ENCODE measurements at regions not wholly inside any gene's neighbourhood (a gene's known extent, or its start where the extent isn't known, plus 50 kb on each side); places are given as distances from the start of the nearest gene placed in this dataset.
"Not testable (repeated sequence)": the region's sequence is repeated elsewhere in the genome, so short reads cannot be mapped to it uniquely, and the experiment has no call there.

- DNase-seq = no peak
Measured at GRCh38 chr2:187996630-187997029, 295.0 kb upstream of the GULP1 start.

DNA sequence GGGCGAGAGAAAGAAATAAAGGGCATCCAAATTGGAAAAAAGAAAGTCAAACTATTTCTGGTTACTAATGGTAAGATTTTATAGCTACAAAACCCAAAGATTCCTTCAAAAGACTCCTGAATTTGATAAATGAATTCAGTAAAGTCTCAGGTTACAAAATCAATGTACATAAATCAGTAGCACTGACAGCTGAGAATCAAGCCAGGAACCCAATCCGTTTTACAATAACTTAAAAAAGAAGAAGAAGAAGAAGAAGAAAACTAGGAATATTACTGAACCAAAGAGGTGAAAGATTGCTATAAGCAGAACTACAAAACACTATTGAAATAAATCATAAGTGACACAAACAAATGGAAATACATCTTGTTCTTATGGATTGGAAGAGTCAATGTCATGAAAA lies 291.5 kb upstream of the GULP1 start:
- DNase-seq = no peak

DNA sequence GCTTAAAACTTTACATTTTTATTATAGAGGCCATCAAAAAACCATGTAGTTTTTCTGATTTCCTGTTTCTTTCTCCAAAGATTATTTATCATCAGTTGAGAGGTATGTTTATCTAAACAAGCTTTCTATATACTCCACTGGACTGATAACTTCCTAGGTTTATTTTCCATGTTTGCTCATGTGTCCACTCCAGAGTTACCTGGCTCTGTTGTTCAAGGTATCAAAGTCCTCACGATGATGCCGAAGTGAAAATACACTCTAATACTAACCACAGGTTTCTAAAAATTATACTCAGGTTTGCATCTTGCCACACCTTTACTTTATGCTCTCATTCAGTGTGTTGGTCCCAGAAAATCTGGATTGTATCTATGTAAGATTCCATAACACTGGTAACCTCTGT lies 287.9 kb upstream of the GULP1 start:
- DNase-seq = no peak

- no peak for DNase-seq
Measured at GRCh38 chr2:188013767-188014166, 277.9 kb upstream of the GULP1 start.

GRCh38 chr2:188016917-188017316 lies 274.8 kb upstream of the GULP1 start:
- no peak for DNase-seq

DNA sequence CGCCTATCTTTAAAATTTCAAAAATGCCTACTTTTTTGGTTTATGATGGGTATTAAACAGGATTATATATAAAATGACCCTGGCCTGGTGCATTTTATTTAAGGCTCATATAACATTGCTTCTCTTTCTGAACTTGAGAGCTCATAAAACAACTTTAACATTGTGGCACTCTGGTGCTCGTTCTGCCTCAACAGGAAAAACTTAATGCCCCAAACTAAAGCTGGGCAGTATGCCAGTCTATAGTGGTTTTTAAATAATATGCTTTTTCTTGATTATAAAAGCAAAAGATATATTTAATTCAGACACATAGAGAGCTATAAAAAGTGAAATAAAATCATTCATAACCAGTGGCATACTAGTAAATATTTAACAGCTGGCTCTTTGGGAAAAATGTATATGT lies 269.3 kb upstream of the GULP1 start:
- no peak for DNase-seq

DNA sequence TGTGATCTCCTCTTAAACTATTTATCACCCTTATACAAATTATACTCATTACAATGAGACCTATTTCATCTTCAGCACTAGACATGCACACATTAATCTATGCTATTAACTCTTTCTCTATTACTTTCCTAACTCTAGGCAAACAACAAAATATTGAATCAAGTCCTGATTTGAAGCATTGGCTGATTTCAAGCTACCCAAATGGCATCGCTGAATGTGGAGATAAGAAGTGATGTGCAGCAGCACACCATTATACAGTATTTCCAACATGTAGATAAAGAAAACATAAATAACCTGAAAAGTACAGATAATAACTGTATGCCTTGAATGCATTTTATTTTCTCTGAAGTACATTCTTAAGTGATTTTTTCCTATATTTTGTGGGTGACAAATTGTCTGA lies 268.6 kb upstream of the GULP1 start:
- DNase-seq = no peak

GRCh38 chr2:188024811-188025210 lies 266.9 kb upstream of the GULP1 start:
- DNase-seq = no peak

DNA sequence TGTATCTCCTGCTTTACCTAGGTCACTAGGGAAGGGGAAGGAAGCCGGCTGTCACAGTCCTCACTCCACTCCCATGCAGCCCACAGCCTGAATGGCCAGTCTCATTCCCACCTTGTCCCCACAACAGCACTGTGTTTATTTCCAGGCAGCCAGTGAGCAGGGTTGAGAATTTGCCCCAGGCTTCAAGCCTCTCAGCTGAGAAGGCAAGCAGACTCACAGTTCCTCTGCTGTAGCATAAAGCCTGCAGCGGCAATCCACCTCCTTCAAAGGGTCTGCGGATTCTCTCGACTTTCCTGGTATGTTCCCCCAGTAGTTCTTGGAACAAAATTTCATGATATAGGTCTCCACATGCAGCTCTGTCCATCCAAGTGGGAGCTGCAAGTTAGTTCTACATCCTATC lies 262.9 kb upstream of the GULP1 start:
- no peak for DNase-seq

- no peak for DNase-seq
Measured at GRCh38 chr2:188032306-188032705, 259.4 kb upstream of the GULP1 start.

DNA sequence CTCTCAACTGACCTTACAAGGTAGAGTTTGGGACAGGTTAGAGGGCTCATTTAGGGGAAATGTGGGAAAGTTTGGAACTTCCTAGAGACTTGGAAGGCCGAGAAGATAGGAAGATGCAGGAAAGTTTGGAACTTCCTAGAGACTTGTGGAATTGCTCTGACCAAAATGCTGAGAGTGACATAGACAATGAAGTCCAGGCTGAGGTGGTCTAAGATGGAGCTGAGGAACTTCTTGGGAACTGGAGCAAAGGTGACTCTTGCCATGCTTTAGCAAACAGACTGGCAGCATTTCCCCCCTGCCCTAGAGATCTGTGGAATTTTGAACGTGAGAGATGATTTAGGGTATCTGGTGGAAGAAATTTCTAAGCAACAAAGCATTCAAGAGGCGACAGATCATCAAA lies 258.9 kb upstream of the GULP1 start:
- DNase-seq = no peak

DNA sequence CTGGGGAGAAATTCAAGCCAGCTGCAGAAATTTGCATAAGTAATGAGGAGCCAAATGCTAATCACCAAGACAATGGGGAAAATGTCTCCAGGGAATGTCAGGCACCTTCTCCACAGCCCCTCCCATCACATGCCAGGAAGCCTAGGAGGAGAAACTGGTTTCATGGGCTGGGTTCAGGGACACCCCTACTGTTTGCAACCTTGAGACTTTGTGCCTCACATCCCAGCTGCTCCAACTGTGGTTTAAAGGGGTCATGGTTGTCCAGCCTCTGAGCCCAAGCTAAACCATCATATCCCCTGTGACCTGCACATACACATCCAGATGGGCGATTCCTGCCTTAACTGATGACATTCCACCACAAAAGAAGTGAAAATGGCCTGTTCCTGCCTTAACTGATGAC lies 258.4 kb upstream of the GULP1 start:
- not testable (repeated sequence) for DNase-seq

DNA sequence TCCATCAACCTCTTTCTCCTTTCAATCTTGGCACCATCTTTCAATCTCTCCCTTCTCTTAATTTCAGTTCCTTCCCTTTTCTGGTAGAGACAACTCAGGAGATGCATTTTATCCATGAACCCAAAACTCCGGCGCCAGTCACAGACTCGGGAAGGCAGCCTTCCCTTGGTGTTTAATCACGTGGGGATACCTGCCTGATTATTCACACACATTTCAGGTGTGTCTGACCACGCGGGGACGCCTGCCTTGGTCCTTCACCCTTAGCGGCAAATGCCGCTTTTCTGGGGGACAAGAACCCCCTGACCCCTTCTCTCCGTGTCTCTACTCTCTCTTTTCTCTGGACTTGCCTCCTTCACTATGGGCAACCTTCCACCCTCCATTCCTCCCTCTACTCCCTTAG lies 257.6 kb upstream of the GULP1 start:
- not testable (repeated sequence) for DNase-seq

GRCh38 chr2:188035377-188035776 lies 256.3 kb upstream of the GULP1 start:
- DNase-seq = not testable (repeated sequence)

- not testable (repeated sequence) for DNase-seq
Measured at GRCh38 chr2:188036786-188037185, 254.9 kb upstream of the GULP1 start.

GRCh38 chr2:188039307-188039706 lies 252.4 kb upstream of the GULP1 start:
- DNase-seq = no peak

GRCh38 chr2:188042412-188042811 lies 249.3 kb upstream of the GULP1 start:
- no peak for DNase-seq

DNA sequence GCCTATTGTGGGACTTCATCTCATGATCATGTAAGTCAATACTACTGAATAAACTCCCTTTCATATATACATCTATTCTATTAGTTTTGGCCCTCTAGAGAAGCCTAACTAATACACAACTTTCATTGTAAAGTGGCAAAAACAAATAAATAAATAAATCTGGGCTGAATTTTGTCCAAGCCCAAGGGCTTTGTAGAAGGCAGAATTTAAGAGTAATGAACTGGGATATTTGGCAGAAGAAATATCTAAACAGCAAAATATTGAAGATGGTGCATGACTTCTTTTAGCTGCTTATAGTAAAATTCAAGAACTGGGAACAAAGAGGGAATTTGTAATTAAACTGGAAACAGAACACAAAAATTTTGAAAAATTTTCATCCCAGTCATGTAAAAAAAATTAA lies 246.7 kb upstream of the GULP1 start:
- DNase-seq = no peak

- DNase-seq = no peak
Measured at GRCh38 chr2:188046437-188046836, 245.2 kb upstream of the GULP1 start.

DNA sequence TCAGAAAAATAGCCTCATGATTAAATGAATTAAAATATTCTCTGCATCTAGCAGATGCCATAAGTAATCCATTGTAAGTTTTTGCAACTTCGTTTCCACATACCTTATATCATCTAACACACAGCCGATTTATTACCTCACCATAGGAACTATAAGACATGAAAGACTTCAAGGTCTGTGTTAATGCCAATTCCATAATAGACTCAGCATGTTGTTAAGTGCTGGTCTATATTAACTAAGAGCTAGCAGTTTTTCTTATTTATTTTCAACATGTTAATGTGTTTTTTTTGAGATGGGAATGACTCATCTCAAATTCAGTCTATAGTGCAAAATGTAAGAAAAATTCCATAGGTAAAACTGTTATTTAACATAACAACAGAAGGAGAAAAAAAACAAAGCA lies 243.9 kb upstream of the GULP1 start:
- no peak for DNase-seq

- DNase-seq = no peak
Measured at GRCh38 chr2:188050726-188051125, 240.9 kb upstream of the GULP1 start.

GRCh38 chr2:188051706-188052105 lies 240.0 kb upstream of the GULP1 start:
- DNase-seq = no peak

DNA sequence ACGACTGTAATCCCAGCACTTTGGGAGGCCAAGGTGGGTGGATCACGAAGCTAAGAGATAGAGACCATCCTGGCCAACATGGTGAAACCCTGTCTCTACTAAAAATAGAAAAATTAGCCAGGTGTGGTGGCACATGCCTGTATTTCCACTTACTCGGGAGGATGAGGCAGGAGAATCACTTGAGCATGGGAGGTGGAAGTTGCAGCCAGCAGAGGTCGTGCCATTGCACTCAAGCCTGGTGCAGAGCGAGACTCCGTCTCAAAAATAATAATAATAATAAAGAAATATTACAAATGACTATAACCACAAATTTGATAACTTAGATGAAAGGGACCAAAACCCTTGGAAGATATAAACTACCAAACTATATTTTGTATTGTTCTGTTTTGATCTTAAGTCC lies 226.3 kb upstream of the GULP1 start:
- DNase-seq = no peak

- DNase-seq = no peak
Measured at GRCh38 chr2:188068093-188068492, 223.6 kb upstream of the GULP1 start.

DNA sequence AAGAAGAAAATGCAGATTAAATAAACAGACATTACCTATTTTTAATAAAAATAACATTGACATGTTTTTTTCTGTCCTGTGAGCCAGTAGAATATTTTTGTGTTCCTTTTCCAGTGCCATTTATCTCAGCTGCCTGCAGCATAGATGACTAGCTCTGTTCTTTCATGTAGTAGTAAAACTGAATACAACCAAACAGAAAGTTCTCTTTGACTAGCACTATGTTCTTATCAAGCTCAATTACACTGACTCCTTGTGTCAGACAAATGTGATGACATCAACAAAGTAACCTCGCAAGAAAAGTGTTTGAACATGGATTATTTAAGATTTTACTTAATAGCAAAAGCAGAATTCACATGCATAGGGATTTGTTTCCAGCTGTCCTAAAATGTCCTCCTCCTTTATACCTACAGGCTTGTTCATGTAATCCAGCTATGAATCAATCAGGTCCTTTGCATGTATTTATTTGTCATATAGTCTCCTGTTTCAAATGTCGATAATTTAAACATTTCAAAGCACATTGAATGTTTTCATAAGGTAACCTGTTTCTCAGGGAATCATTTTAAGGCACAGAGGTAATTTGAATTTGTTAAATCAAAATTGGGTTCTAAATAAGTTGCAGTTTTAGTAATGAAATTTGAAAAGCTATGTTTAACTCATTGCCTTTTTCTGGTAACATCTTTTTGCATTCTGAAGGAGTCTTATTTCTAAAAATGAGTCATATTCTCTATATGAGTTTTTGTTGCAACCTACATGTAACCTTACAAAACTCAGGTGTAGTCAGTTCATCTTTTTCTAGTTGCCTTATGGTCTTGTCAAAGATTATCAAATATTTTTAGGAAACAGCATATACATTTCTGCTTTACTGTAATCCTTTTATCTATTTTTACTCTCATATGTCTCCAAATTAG lies 215.3 kb upstream of the GULP1 start:
- no peak for DNase-seq

All from KG1 (cell line).